Stomach (tissue), 4 donors: ENCODE measurements at regions not wholly inside any gene's neighbourhood (a gene's known extent, or its start where the extent isn't known, plus 50 kb on each side); places are given as distances from the start of the nearest gene placed in this dataset.

Source experiments
- CTCF ChIP-seq, 7 experiments: fragments of 450-650 bp in 4 of 7; fragments of 200-600 bp in 3 of 7; sonication (generic) in 3 of 7; IDR thresholded peaks; one replicate each; pipeline ENCODE4 v1.5.1; 2016 to 2019; ENCODE audit warnings: antibody characterized with exemption in 7 of 7, control low read depth in 2 of 7, mild to moderate bottlenecking in 1 of 7
- EP300 ChIP-seq: sonication (generic); formaldehyde crosslinking; IDR thresholded peaks from one replicate; pipeline ENCODE4 v1.6.1; 2017; ENCODE audit warnings: antibody characterized with exemption
- POLR2A ChIP-seq, 4 donors: fragments of 450-650 bp; IDR thresholded peaks; one replicate each; pipeline ENCODE4 v1.6.1; 2016; ENCODE audit warnings: antibody characterized with exemption in 4 of 4, control low read depth in 2 of 4, mild to moderate bottlenecking in 1 of 4, moderate library complexity in 1 of 4
- POLR2AphosphoS5 ChIP-seq, 3 donors: sonication (generic); formaldehyde crosslinking; IDR thresholded peaks; one replicate each; pipeline ENCODE4 v1.6.1; 2016; ENCODE audit warnings: antibody characterized with exemption in 3 of 3

- no peak for TF ChIP-seq CTCF (IDR thresholded peaks at IDR 0.05)
- no peak for TF ChIP-seq POLR2A (IDR thresholded peaks at IDR 0.05)
- no peak for TF ChIP-seq POLR2AphosphoS5 (IDR thresholded peaks at IDR 0.05)
- TF ChIP-seq EP300, result no peak
Measured at GRCh38 chr2:11018651-11019185, 107.0 kb downstream of the KCNF1 start.
